ACC112 (cell line): ENCODE measurements at regions not wholly inside any gene's neighbourhood (a gene's known extent, or its start where the extent isn't known, plus 50 kb on each side); places are given as distances from the start of the nearest gene placed in this dataset.
"Not testable (repeated sequence)": the region's sequence is repeated elsewhere in the genome, so short reads cannot be mapped to it uniquely, and the experiment has no call there.

ENCODE experiments used
- H2AFZ ChIP-seq: fragments of 200-600 bp; sonication (generic); one replicate; pipeline ENCODE4 v1.6.0; 2017; ENCODE audit warnings: antibody characterized with exemption, low read length; ENCODE audit not compliant: unreplicated experiment
- H3K27ac ChIP-seq: fragments of 200-600 bp; sonication (generic); 2 replicates; pipeline ENCODE4 v1.5.1; 2014; ENCODE audit warnings: low read depth, mild to moderate bottlenecking, antibody characterized with exemption, low read length, moderate library complexity
- H3K27me3 ChIP-seq: fragments of 200-600 bp; sonication (generic); 2 replicates; pipeline ENCODE4 v1.6.1; 2014; ENCODE audit warnings: mild to moderate bottlenecking, antibody characterized with exemption, low read length, moderate library complexity, mixed read lengths; ENCODE audit not compliant: insufficient read depth
- H3K36me3 ChIP-seq: fragments of 200-600 bp; sonication (generic); 2 replicates; pipeline ENCODE4 v1.6.1; 2016; ENCODE audit warnings: mild to moderate bottlenecking, antibody characterized with exemption, low read length, moderate library complexity, mixed read lengths; ENCODE audit not compliant: insufficient read depth
- H3K4me1 ChIP-seq: fragments of 200-600 bp; sonication (generic); one replicate; pipeline ENCODE4 v1.6.1; 2016; ENCODE audit warnings: low read length, mixed read lengths; ENCODE audit not compliant: insufficient read depth, unreplicated experiment, control insufficient read depth
- H3K4me3 ChIP-seq: fragments of 200-600 bp; sonication (generic); 2 replicates; pipeline ENCODE4 v1.5.1; 2014; ENCODE audit warnings: mild to moderate bottlenecking, low read depth, low read length
- H3K79me2 ChIP-seq: fragments of 200-600 bp; sonication (generic); one replicate; pipeline ENCODE4 v1.6.0; 2016; ENCODE audit warnings: low read length; ENCODE audit not compliant: control insufficient read depth, unreplicated experiment, insufficient read depth

- not testable (repeated sequence) for H3K27ac ChIP-seq, H3K36me3 ChIP-seq, H3K27me3 ChIP-seq, H3K79me2 ChIP-seq, H3K4me3 ChIP-seq, H2AFZ ChIP-seq, H3K4me1 ChIP-seq
Measured at GRCh38 chr9:78916884-78917283, 620.0 kb downstream of the PSAT1 start.

GRCh38 chr9:78918976-78919375 lies 622.1 kb downstream of the PSAT1 start:
- Histone ChIP-seq H2AFZ (no peak overlapping the region), H3K27me3 (no peaks in the 10 kb centered on the region), H3K4me3 (no peak overlapping the region), H3K36me3 (no peaks in the 10 kb centered on the region), H3K4me1 (no peaks in the 10 kb centered on the region), H3K79me2 (no peaks in the 10 kb centered on the region), H3K27ac (no peak overlapping the region)

- no peak overlapping the region for H3K4me3 ChIP-seq
- no peaks in the 10 kb centered on the region for H3K79me2 ChIP-seq
- no peaks in the 10 kb centered on the region for H3K27me3 ChIP-seq
- H3K36me3 ChIP-seq, result no peaks in the 10 kb centered on the region
- H2AFZ ChIP-seq, result no peak overlapping the region
- H3K27ac ChIP-seq, result no peak overlapping the region
- no peaks in the 10 kb centered on the region for H3K4me1 ChIP-seq
Measured at GRCh38 chr9:78919701-78920100, 622.8 kb downstream of the PSAT1 start.

GRCh38 chr9:78921341-78921740 lies 624.4 kb downstream of the PSAT1 start:
- Histone ChIP-seq H3K4me1 (no peaks in the 10 kb centered on the region), H3K79me2 (no peaks in the 10 kb centered on the region), H3K36me3 (no peaks in the 10 kb centered on the region), H3K27ac (no peak overlapping the region), H3K27me3 (no peaks in the 10 kb centered on the region), H3K4me3 (no peak overlapping the region), H2AFZ (no peak overlapping the region)

GRCh38 chr9:78923966-78924659 lies 627.2 kb downstream of the PSAT1 start:
- no peaks in the 10 kb centered on the region for H3K79me2 ChIP-seq
- H2AFZ ChIP-seq, result no peak overlapping the region
- H3K4me1 ChIP-seq, result no peaks in the 10 kb centered on the region
- no peaks in the 10 kb centered on the region for H3K27me3 ChIP-seq
- no peak overlapping the region for H3K27ac ChIP-seq
- no peaks in the 10 kb centered on the region for H3K36me3 ChIP-seq
- no peak overlapping the region for H3K4me3 ChIP-seq

- H3K4me3 ChIP-seq, result no peak overlapping the region
- H3K79me2 ChIP-seq, result no peaks in the 10 kb centered on the region
- H3K4me1 ChIP-seq, result peaks cover 3% of the 10 kb centered on the region
- no peaks in the 10 kb centered on the region for H3K36me3 ChIP-seq
- no peak overlapping the region for H2AFZ ChIP-seq
- H3K27ac ChIP-seq, result no peak overlapping the region
- H3K27me3 ChIP-seq, result no peaks in the 10 kb centered on the region
Measured at GRCh38 chr9:78927099-78927940, 630.4 kb downstream of the PSAT1 start.

- Histone ChIP-seq H3K4me1 (peaks cover 17% of the 10 kb centered on the region), H3K4me3 (no peak overlapping the region), H3K79me2 (no peaks in the 10 kb centered on the region), H2AFZ (no peak overlapping the region), H3K36me3 (no peaks in the 10 kb centered on the region), H3K27ac (no peak overlapping the region), H3K27me3 (no peaks in the 10 kb centered on the region)
Measured at GRCh38 chr9:78928625-78929405, 631.9 kb downstream of the PSAT1 start.

- Histone ChIP-seq H3K27me3 (no peaks in the 10 kb centered on the region), H3K4me1 (peaks cover 17% of the 10 kb centered on the region), H2AFZ (no peak overlapping the region), H3K79me2 (no peaks in the 10 kb centered on the region), H3K4me3 (no peak overlapping the region), H3K36me3 (no peaks in the 10 kb centered on the region), H3K27ac (no peak overlapping the region)
Measured at GRCh38 chr9:78930281-78930680, 633.4 kb downstream of the PSAT1 start.

GRCh38 chr9:78932849-78933627 lies 636.1 kb downstream of the PSAT1 start:
- H3K27me3 ChIP-seq, result no peaks in the 10 kb centered on the region
- no peaks in the 10 kb centered on the region for H3K79me2 ChIP-seq
- H3K27ac ChIP-seq, result peak overlapping the region; percentile 70
- peak overlapping the region; percentile 26 for H2AFZ ChIP-seq
- peaks cover 17% of the 10 kb centered on the region for H3K4me1 ChIP-seq
- H3K36me3 ChIP-seq, result no peaks in the 10 kb centered on the region
- peak overlapping the region; percentile 31; the same call in 1 of the 2 replicates for H3K4me3 ChIP-seq

GRCh38 chr9:78934880-78935279 lies 636.9 kb upstream of the TLE4 start:
- H3K36me3 ChIP-seq, result no peaks in the 10 kb centered on the region
- H3K4me3 ChIP-seq, result no peak overlapping the region
- peaks cover 17% of the 10 kb centered on the region for H3K4me1 ChIP-seq
- H2AFZ ChIP-seq, result no peak overlapping the region
- no peaks in the 10 kb centered on the region for H3K27me3 ChIP-seq
- no peak overlapping the region for H3K27ac ChIP-seq
- H3K79me2 ChIP-seq, result no peaks in the 10 kb centered on the region
